GM19025 (cell line): ENCODE measurements at regions not wholly inside any gene's neighbourhood (a gene's known extent, or its start where the extent isn't known, plus 50 kb on each side); places are given as distances from the start of the nearest gene placed in this dataset.

Source experiments
- ATAC-seq: cut with Tn5 transposase; IDR thresholded peaks from one replicate; pipeline ENCODE4 v1.9.1; 2021; ENCODE audit warnings: mild to moderate bottlenecking, low read depth, moderate library complexity; ENCODE audit not compliant: unreplicated experiment

- no peak for ATAC-seq
Measured at GRCh38 chr3:81291586-81291985, 469.9 kb downstream of the GBE1 start.

GRCh38 chr3:81289676-81290075 is 471.8 kb downstream of the GBE1 start:
- no peak for ATAC-seq

GRCh38 chr3:81279481-81280379 is 481.7 kb downstream of the GBE1 start:
- ATAC-seq = no peak

GRCh38 chr3:81277853-81278252 is 483.6 kb downstream of the GBE1 start:
- no peak for ATAC-seq

- ATAC-seq = no peak
Measured at GRCh38 chr3:81274671-81275070, 486.8 kb downstream of the GBE1 start.

GRCh38 chr3:81270603-81271379 is 490.7 kb downstream of the GBE1 start:
- no peak for ATAC-seq

- no peak for ATAC-seq
Measured at GRCh38 chr3:81268526-81268925, 492.9 kb downstream of the GBE1 start.

GRCh38 chr3:81261996-81262395 is 499.4 kb downstream of the GBE1 start:
- ATAC-seq = no peak

- ATAC-seq = no peak
Measured at GRCh38 chr3:81255463-81255862, 506.0 kb downstream of the GBE1 start.

- no peak for ATAC-seq
Measured at GRCh38 chr3:81251096-81251495, 510.3 kb downstream of the GBE1 start.

GRCh38 chr3:81249540-81250029 is 511.9 kb downstream of the GBE1 start:
- ATAC-seq = no peak

GRCh38 chr3:81245501-81245900 is 515.9 kb downstream of the GBE1 start:
- ATAC-seq = no peak

- ATAC-seq = no peak
Measured at GRCh38 chr3:81245043-81245442, 516.4 kb downstream of the GBE1 start.

- ATAC-seq = no peak
Measured at GRCh38 chr3:81244231-81244630, 517.2 kb downstream of the GBE1 start.

GRCh38 chr3:81242871-81243270 is 518.6 kb downstream of the GBE1 start:
- no peak for ATAC-seq

GRCh38 chr3:81237181-81237580 is 524.3 kb downstream of the GBE1 start:
- no peak for ATAC-seq

- no peak for ATAC-seq
Measured at GRCh38 chr3:81218023-81218422, 543.4 kb downstream of the GBE1 start.

- no peak for ATAC-seq
Measured at GRCh38 chr3:81217101-81217500, 544.3 kb downstream of the GBE1 start.

- ATAC-seq = no peak
Measured at GRCh38 chr3:81216192-81216591, 545.3 kb downstream of the GBE1 start.

- ATAC-seq = no peak
Measured at GRCh38 chr3:81214631-81215030, 546.8 kb downstream of the GBE1 start.

GRCh38 chr3:81199587-81199986 is 561.9 kb downstream of the GBE1 start:
- no peak for ATAC-seq
